LNCaP clone FGC (cell line): ENCODE measurements at regions not wholly inside any gene's neighbourhood (a gene's known extent, or its start where the extent isn't known, plus 50 kb on each side); places are given as distances from the start of the nearest gene placed in this dataset.
A peak's percentile ranks its signal among the peaks of the same experiment; 100 is the strongest.

Experiments
- DNase-seq: peaks from one replicate; pipeline ENCODE4 v3.0.0-alpha.2; 2011; ENCODE audit warnings: low read depth
- H3K4me3 ChIP-seq: 2 replicates; pipeline ENCODE4 v1.5.1; 2011; ENCODE audit warnings: mild to moderate bottlenecking, low read depth, low read length, control low read depth
- TF ChIP-seq, protein P1 (sequence below): IDR thresholded peaks from 2 replicates; pipeline ENCODE4 v1.5.1; 2012; ENCODE audit warnings: mild to moderate bottlenecking; ENCODE audit not compliant: control insufficient read depth, insufficient read depth; ENCODE audit errors: extremely low read depth

DNA sequence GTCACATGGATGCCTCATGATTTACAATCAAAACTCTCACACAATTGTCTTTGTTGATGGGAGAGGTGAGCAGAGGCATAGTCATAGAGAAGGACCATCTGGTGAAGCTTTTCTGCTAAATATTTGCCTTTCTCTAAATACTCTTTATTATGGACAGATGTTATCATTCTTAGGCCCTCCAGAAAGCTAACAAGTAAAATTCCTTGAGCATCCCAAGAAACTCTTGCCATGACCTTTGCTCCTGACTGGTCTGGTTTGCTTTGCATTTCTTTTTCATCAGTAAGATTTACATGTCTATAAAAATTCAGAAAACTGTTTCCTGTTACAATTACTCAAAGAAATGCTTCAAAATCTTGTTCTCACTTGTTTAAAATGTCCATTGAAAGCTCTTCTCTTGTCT lies 1336.6 kb upstream of the CDH8 start:
- TF ChIP-seq, protein P1, sequence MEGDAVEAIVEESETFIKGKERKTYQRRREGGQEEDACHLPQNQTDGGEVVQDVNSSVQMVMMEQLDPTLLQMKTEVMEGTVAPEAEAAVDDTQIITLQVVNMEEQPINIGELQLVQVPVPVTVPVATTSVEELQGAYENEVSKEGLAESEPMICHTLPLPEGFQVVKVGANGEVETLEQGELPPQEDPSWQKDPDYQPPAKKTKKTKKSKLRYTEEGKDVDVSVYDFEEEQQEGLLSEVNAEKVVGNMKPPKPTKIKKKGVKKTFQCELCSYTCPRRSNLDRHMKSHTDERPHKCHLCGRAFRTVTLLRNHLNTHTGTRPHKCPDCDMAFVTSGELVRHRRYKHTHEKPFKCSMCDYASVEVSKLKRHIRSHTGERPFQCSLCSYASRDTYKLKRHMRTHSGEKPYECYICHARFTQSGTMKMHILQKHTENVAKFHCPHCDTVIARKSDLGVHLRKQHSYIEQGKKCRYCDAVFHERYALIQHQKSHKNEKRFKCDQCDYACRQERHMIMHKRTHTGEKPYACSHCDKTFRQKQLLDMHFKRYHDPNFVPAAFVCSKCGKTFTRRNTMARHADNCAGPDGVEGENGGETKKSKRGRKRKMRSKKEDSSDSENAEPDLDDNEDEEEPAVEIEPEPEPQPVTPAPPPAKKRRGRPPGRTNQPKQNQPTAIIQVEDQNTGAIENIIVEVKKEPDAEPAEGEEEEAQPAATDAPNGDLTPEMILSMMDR = no peak
- DNase-seq = no peak
- H3K4me3 ChIP-seq = no peak overlapping the region

DNA sequence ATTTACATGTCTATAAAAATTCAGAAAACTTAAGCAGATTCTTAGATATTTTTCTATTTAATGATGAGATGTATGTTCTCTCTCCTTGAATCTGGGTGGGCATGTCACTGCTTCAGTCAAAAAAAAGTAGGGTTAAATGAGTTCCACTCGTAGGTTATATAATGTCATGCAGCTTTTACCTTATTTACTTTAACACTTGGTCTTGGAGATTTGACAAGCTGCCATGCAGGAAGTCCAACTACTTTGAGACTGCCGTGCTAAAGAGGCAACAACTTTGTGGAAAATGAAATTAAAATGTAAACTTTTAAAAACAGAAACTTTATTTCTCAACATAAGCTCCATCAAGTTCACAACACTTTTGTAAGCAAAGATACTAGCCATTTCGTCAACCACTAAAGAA lies 1336.0 kb upstream of the CDH8 start:
- peak; percentile 13 for DNase-seq
- TF ChIP-seq, protein P1 = no peak
- no peak overlapping the region for H3K4me3 ChIP-seq

DNA sequence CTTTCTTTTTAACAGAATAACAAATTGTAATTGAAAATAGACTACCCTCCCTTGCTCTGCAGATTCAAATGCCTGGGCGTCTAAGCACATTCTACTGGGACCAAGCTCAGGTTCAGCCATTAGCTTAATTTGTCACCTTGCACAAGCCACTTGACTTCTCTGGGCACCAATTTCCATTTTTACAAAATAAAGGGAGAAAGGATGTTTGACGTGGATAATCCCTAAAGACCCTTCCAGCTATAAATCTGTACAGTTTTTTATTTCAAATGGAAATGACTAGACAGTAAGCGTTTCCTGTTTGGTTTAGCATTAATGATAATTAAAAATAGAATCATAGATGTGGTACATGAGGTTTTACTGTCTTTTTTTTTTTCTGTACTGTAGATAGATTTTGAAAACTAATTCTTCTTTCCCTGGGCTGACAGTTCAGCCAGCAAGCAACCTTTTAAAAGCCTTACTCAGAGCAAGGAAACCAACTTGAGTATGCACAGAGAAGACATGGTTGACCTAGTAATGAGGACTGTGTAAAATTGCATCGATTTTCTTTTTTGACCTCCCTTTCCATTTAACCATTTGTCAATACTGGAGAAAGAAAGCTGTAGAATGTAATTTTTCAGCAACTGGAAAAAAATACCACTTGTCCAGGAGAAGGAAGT lies 1329.5 kb upstream of the CDH8 start:
- TF ChIP-seq, protein P1 = no peak
- H3K4me3 ChIP-seq = no peak overlapping the region
- no peak for DNase-seq

DNA sequence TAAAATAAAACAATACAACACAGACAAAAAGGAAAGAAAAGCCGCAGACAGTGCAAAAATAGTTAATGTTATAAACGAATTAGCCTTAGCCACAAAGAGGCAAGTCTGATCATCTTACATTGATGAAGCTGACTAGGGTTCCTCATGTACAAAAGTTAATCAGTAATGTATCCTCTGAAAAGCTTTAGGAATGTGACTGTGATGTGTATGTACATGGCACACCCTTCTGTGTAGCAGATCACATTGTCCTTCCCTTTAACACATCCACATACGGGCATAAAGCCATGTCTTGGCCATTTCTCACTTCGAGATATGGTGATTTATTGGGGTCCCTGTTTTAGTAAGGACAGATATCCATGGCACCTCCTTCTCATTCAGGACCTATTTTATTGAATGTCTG lies 1327.5 kb upstream of the CDH8 start:
- H3K4me3 ChIP-seq = no peak overlapping the region
- TF ChIP-seq, protein P1 = no peak
- DNase-seq = no peak

DNA sequence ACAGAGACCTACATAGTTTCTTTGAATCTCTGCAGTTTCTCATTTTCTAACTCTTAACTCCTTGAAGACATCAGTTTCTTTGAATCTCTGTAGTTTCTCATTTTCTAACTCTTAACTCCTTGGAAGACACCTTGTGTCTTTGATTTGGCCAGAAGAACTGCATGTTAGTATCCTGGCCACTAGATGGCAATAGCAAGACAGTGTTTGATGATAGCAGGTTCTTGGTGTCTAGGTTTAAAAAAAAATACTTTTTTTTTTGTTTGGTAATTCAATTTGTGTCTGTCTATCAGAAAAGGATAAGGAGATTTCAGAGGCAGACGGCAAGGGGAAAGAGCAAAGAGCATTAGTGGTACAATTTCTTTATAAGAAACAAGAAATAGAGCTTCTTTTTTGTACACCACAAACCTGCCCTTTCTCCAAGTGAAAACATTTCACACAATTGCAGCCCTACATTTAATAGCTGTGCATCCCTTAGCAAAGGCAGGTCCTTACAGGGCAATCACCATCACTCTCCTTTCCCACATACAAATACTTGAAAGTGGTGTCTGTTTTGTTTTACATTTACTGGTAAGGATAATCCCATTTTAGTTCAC lies 1324.9 kb upstream of the CDH8 start:
- TF ChIP-seq, protein P1 = peak; percentile 80
- DNase-seq = no peak

DNA sequence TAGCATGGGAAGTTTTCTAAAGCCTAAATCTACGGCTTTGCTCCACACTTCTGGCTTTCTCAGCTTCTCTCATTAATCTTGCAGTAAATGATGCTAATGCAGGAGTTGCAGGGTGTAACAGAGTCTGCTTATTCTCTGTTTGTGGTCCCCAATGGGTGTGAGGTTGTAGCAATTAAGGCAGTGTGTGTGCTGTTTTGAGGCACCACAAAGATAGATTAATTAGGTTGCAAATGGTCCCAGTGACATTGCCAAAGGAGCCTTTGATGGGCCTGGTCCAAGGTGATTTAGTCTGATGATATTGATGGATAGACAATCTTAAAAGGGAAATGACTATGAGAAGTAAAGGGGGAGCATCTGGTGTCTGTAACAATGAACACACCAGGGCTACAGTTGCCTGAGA lies 1313.7 kb upstream of the CDH8 start:
- no peak for DNase-seq
- TF ChIP-seq, protein P1 = no peak
- H3K4me3 ChIP-seq = no peak overlapping the region

More for the DNA sequence above, 1324.9 kb upstream of the CDH8 start:
- H3K4me3 ChIP-seq = no peak overlapping the region

DNA sequence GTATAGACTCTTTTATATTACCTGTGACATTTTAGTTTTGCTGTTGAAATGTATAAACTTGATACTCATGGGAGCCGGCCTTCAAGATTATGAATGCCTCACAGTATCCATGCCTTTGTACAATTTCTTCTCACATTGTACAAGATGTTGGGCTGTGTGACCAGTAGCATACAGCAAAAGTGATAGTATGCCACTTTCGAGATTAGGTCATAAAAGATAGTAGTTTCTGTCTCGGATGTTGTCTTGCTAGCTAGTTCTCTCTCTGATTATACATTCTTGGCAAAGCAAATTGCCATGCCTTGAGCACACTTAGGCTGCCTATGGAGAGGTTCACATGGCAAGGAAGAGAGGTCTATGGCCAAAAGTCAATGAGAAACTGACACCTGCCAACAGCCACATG lies 1309.8 kb upstream of the CDH8 start:
- no peak for DNase-seq
- no peak overlapping the region for H3K4me3 ChIP-seq
- TF ChIP-seq, protein P1 = no peak
